GM19463 (cell line): ENCODE measurements at regions not wholly inside any gene's neighbourhood (a gene's known extent, or its start where the extent isn't known, plus 50 kb on each side); places are given as distances from the start of the nearest gene placed in this dataset.
"Not testable (repeated sequence)": the region's sequence is repeated elsewhere in the genome, so short reads cannot be mapped to it uniquely, and the experiment has no call there.

Experiments
- ATAC-seq: cut with Tn5 transposase; IDR thresholded peaks from one replicate; pipeline ENCODE4 v1.9.1; 2021; ENCODE audit warnings: mild to moderate bottlenecking, moderate library complexity; ENCODE audit not compliant: unreplicated experiment

DNA sequence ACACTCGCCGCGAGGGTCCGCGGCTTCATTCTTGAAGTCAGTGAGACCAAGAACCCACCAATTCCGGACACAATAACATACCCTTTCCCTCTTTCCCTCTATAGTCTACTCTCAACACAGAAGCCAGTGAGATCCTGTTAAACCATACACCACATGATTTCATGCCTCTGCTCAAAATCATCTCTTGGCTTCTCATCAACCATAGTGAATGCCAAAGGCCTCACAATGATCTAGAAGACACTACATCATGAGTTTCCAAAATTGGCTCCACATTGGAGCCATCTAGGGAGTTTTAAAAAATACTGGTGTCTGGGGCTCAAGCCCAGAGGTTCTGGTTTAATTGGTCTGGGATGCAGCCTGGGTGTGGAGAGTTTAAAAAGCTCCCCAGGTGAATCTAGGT lies 124.5 kb downstream of the EFNB1 start:
- no peak for ATAC-seq

DNA sequence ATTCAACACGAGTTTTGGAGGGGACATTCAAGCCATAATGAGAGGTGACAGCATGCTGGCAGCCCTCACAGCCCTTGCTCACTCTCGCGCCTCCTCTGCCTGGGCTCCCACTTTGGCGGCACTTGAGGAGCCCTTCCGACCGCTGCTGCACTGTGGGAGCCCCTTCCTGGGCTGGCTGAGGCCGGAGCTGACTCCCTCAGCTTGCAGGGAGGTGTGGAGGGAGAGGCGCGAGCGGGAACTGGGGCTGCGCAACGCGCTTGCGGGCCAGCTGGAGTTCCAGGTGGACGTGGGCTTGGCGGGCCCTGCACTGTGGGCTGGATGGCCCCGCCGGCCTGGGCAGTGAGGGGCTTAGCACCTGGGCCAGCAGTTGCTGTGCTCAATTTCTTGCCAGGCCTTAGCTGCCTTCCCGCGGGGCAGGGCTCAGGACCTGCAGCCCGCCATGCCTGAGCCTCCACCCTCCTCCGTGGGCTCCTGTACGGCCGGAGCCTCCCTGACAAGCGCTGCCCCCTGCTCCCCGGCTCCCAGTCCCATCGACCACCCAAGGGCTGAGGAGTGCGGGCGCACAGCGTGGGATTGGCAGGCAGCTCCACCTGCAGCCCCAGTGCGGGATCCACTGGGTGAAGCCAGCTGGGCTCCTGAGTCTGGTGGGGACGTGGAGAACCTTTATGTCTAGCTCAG lies 123.3 kb downstream of the EFNB1 start:
- not testable (repeated sequence) for ATAC-seq

DNA sequence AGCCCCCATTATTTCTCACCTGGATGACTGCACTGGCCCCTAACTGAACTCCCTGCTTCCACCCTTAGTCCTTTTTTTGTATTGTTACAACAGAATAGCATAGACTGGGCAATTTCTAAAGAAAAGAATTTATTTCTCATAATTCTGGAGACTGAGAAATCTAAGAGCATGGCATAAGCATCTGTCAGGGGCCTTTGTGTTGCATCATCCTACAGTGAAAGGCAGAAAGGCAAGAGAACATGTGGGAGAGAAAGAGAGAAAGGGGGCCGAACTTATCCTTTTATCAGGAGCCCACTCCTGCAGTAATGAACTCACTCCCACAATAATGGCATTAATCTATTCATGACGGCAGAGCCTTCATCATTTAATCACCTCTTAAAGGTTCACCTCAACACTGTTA lies 122.1 kb downstream of the EFNB1 start:
- ATAC-seq: no peak

DNA sequence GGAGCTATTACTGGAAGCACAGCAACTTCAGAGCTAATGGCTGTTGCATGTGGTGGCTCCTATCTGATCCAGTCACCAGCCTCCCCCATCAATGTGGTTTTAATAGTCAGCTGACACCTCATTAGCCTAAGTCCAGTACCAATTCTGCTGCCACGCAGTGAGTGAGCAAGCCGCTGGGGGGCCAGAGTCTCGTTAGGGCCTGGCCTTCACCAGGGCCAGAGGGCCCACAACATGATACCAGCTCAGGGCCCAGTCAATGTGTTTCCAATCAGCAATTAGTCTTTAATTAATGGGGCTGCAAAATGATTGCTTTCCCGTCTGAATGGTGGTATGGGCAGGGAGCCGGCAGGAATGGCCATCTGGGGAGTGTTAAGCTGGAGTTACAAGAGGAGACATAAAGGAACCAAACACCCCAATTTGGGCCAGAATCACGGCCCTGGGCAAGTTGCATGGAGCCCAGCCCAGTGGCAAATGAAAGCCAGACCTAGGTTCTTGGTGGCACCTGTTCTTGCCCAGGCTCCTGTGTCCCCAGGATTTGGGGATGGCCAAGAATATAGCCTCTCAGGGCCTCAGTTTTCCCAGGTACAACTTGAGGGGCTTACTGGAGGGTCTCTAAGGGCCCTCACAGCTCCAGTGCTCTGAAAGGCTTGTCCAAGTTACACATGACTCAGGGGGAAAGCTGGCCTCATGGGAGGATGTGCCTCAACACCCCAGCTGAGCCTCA lies 119.2 kb downstream of the EFNB1 start:
- ATAC-seq: no peak

DNA sequence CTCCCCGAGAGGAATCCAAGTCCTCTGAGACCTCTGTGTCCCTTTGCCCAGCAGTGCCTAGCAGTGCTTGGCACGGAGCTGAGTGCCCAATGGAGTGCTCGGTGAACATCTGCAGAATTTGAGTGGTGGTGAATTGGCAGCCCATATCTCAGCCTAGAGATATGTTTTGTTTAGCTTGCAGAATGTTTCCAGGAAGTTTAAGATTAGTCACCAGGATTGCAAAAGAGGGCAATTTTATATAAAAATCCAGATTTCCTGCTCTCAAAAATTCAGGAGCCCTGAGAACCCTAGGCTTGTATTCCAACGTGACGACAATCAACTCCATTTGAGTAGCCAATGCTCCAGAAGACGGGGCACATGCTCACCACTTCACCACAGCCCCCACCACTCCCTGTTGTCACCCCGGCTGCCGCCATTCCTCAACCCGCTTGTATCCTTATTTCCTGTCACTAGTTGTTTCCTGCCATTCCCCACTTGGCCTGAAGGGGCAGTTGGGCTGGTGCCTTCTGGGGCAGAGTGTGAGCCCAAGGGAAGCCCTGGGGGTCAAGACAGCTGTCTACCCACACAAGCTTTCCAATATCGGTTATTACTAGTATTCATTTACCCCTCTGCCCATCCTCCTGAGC lies 116.9 kb downstream of the EFNB1 start:
- no peak for ATAC-seq

DNA sequence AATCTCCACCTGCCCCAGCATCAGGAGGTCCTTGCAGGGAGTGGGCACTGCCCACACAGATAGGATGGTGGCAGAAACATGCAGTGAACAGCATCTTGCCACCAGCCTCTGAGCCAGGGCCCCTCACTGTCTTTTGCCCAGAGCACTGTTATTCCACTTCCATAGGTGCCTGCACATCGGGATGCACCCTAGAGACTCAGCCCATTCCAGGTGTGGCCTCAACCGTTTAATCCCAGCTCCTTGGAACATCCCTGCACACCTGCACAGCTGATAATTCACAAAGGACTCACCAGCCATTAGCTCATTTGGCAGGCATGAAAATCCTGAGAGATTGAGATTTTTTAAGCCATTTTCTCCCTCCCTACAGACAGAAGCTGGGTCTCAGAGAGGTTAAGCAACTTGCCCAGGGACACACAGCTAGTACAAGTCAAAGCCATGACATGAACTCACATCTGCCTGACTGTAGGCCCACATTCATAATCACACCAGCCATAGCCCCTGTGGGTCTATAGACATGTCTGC lies 116.3 kb downstream of the EFNB1 start:
- ATAC-seq: no peak

DNA sequence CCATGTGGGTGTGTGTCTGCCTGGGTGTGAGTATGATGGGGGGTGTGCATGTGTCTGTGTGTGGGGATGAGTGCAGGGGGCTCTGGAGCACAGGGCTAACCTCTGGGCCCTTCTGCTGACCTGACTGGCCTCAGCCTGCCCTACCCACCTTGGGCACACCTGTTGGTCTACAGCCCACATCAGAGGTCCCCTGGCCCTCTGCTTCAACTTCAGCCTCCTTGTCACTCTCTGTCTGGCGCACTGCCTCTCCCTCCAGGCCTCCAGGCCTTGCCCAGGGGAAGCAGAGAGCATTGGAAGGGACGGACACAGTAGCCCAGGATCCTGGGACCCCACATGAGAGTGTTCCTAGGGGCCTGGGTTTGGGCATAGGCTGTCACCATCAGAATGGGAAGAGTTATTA lies 115.4 kb downstream of the EFNB1 start:
- no peak for ATAC-seq

DNA sequence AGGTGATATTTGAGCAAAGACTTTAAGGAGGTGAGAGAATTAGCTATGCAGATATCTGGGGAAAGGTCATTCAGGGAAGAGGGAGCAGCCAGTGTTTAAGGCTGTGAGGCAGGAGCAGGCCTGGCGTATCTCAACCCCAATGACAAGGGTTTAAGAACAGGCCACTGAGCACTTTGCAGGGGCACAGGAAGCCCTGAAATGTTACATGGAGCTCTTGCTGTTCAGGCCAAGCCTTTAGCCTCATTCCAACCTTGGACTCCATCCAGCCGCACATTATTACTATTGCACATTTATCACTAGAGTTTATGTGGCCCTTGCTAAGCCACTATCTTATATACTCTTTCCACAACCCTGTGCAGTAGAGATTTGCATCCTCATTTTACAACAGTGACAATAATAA lies 114.0 kb downstream of the EFNB1 start:
- no peak for ATAC-seq

DNA sequence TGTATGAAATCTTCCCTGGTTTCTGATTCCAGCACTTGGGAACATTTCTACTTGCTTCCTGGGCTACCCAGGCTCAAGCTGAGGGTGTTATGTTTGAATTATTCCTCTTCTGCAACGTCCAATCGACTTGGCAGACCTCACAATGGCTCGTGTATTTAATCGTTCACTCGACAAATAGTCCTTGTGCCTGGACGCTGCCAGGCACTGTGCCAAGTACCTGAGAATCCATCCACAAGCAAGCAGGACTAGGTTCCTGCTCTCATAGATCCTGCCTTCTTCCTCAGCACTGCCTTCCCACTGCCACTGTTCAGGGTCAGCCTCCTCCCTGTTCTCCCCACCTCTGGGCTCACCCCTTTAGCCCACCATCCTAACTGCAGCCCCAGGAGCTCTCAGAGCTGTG lies 113.3 kb downstream of the EFNB1 start:
- ATAC-seq: no peak

DNA sequence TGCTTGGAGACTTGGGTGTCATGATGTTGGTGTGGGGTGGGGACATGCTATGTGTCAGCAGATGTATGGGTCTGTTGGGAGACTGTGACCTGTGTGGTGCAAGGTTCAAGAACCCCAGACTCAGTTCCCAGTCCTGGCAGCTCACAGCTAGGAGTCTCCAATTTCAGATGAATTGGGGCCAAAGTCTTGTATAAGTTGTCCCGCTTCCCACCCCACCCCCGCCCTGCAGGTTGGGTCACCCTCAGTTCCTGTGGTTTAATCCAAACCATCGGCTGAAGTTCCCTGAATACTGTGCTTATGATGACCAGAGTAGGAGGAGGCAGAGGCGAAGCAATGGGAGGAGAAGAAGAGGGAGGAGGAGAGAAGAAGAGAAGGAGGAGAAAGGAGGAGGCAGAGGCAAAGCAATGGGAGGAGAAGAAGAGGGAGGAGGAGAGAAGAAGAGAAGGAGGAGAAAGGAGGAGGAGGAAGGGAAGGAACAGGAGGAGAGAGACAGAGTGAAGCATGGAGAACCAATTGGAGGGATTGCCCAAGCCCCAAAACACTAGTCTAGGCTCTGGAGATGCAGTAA lies 112.6 kb downstream of the EFNB1 start:
- ATAC-seq: no peak

DNA sequence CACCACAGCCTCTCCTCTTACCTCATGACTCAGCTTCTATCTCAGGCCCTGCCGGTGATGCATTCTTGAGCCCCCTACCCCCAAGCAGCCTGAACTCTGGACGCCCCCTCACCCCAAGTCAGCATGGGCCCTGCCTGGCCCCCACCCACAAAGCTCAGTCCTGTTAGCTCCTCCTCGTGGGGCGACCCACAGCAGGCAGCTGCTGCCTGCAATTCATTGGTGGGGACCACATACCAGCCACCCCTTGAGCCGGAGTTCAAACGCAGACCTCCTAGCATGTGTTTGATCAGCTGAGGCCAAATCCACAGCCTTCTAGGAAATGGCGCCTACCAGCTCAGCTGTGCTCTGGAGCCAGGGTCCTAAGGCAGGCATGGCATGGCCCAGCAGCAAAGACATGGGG lies 111.8 kb downstream of the EFNB1 start:
- no peak for ATAC-seq

DNA sequence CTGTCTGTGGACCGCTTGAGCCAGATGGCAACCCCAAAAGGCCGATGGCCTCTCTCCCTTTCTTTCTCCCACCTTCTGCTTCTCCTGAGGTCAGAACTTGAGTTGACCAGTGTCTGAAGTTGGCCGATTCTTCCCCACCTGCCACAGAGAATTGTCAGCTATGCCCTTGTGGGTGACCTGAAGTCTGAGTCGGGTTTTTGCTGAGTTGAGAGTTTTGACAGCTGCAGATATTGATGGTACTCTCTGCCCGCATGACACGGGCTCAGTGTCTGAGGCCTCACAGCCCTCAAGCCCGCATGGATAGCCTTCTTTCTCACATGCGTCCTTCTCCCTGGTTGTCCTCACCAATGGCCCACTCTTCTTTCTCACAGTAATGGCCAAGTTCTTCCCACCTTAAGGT lies 111.0 kb downstream of the EFNB1 start:
- ATAC-seq: no peak

DNA sequence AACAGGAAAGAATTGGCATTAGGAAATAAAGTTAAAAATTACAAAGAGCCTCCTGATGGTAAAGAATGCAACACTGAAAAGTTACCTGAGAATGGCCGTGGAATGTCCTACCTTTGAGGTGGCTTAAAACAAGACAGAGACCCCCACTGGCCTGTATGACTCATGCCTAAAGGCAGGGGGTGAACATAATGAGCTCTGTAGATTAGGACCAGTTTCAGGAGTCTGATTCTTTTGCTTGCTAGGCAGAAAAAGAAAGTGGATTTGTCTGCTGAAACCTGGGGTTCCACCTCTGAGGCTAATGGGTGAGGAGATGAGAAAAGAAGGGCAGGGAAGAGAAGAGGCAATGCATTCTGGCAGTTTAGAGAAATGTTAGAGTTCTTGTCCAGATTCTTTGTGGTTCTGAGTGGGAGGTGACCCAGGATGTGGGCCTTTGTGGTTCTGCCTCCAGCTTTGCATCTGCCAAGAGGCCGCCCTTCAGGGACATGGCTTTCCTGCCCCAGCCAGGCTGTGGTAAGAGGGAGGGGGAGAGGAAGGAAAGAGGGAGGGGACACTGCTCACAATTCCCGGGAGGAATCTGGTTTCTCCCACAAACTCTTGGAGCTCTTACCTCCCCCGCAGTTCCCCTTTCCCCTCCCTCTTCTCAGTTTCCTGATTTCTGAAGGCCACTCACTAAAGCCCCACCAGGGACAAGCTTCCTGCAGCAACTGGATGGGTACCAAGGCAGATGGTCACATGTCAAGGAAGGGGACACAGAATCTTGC lies 109.6 kb downstream of the EFNB1 start:
- ATAC-seq: no peak

DNA sequence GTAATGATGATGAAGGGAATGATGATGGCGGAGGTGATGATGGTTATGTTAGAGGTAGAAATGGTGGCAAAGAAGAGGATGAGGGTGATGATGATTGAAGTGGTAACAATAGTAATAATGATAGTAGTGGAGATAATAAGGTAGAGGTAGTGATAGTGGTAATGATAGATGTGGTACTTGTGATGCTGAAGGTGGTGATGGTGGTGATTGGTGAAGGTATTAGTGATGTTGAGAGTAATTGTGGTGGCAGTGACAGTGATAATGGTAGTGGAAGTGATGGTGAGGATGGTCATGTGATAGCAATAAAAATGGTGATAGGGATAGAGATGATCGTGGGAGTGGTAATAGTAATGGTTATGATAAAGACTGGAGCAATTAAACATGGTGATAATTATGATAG lies 108.8 kb downstream of the EFNB1 start:
- no peak for ATAC-seq

DNA sequence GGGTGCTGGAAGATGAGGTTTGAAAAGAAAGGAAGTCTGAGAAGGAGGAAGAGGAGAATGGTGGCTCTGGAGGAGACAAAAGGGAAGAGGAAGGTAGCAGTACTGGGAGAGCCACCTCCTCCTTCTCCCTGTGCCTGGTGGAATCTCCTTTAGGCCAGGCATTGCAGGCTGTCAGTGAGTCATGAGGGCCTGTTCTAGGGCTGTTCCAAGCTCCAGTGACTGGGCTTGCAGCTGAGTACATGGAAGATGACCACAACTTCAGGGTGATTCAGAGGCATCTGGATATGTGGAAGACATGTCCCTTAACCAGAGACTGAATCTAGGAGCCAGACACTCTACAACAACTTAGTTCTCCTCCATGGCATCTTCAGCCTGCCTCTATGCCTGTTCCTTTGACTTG lies 107.8 kb downstream of the EFNB1 start:
- no peak for ATAC-seq

DNA sequence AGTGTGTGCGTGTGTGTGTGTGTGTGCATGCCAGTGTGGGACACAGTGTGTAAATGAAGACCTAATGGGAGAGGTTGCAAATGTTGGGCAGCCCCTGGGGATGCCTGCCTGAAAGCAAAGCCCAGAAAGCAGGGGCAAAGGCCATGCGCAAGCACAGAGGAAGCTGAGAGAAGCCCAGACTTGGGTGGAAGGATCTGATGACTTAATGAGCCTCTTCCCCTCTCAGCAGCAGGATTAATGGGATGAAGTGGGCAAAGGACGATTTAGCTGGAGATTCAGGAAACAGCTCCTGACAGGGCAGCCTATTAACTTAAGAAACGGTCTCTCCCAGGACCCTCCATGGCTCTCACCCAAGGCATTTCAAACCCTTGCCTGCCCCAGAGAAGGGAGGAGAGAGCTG lies 107.3 kb downstream of the EFNB1 start:
- no peak for ATAC-seq

DNA sequence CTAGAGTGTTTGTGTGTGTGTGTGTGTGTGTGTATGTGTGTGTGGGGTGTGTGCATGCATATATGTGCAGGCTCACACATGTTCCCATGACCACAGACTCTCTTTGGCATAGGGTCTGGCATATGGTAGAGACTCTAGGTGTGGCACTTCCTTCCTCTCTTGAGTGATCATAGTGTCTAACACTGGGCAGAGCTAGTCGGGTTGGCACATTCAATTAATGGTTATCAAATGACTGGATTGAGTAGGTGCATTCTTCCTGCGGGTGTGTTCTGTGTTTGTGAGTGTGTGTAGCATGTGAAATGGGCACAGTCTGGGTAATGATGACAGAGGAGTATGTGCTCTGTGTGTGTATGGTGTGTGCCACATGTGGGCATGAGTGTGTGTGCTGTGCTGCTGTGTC lies 106.5 kb downstream of the EFNB1 start:
- ATAC-seq: no peak

DNA sequence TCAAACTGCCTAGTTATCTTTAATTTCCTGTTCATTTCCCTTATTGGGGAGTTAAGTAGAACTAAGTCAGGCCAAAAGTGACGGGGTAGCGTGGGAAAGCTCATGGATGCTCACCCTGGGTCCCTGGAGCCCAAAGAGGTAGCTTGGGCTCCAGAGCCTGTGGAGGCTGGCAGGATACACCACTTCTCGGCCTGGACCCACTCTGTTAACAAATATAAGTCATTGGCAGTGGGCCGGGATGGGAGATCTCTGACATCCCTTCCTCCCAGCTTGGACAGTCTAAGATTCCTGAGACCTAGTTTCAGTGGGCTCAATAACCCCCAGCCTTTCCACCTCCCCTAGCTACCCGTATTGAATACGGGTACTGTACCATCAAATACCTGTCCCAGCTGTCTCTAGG lies 106.1 kb downstream of the EFNB1 start:
- ATAC-seq: no peak

DNA sequence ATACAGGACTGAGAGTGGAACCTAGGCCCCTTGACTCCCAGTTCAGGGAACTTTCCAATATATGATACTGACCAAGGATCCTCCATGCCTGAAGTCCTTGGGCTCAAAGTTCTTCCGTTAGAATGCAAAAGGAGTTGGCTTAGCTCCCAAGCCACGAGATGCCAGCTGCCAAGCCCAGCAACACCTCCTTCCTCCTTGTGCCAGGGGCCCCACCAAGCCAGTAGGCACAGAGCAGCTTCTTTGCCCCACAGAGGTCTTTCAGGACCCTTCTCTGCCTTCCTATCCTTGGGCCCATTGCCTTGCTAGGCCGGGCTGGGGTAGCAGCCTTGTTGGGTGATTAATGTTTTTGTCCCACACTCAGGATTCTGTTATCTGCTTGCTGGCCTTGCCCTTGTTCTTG lies 105.6 kb downstream of the EFNB1 start:
- ATAC-seq: no peak

DNA sequence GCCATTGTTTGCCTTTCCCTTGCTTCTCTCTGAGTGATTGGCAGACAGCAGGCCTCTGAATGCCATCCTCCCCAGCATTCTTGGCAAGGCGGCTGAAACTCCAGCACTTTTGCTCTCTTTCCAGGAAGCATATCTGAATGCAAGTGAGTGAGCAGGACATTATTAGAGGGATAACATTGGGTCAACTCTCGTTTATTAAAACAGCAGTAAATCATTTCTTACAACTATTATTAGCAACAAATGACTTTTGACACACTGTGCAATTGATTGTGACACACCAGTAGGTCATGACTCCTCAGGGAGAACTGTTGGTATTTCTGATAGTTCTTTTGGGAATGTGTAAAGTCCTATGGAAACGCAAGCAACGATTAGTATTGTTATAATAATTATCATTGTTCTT lies 103.8 kb downstream of the EFNB1 start:
- ATAC-seq: no peak

DNA sequence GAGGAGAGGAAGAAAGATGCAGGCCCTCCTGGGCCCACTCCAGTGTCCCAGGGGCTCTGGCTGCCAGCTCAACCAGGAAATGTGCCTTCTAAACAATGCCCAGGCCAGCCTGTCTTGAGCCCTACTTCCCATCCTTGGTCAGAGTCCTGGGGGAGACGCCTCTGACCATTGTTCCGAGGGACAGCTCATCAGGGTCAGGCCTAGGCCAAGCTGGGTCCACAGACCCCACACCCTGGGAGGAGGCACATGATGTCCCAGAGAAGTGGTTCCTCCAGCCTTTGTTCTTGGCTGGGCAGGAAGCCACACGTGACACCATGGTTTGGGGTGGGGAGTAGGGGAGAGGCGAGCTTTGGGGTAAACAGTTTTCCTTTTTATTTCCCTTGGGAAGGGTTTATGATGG lies 102.5 kb downstream of the EFNB1 start:
- no peak for ATAC-seq
